ENCODE measurements at regions not wholly inside any gene's neighbourhood (a gene's known extent, or its start where the extent isn't known, plus 50 kb on each side); places are given as distances from the start of the nearest gene placed in this dataset.
"Not testable (repeated sequence)": the region's sequence is repeated elsewhere in the genome, so short reads cannot be mapped to it uniquely, and the experiment has no call there.

- intact Hi-C loops (cut with DNase I; ENCODE audit: low total_unique reads) (no loop called here), in situ Hi-C loops (cut with MboI; ENCODE audit: low pct_ligation_motif_present in 1 of 4, low pct_unique_long_range_greater_than_20kb in 1 of 4, low sequenced_read_pairs in 3 of 4) (no loop called here)
- Histone ChIP-seq H3K4me1 (no peaks in the 10 kb centered on the region), H3K4me3 (no peak overlapping the region), H3K27ac (no peak overlapping the region), H3K9me3 (no peaks in the 10 kb centered on the region), H3K27me3 (no peaks in the 10 kb centered on the region), H3K36me3 (no peaks in the 10 kb centered on the region)
- no peak for DNase-seq
- TF ChIP-seq EP300 (IDR thresholded peaks at IDR 0.05; ENCODE audit: low read depth) (no peak), POLR2A (IDR thresholded peaks at IDR 0.05) (no peak), CTCF (IDR thresholded peaks at IDR 0.05) (no peak), POLR2AphosphoS5 (IDR thresholded peaks at IDR 0.05) (no peak)
- whole genome bisulfite sequencing, 2 donors (ENCODE audit: low coverage in 1 of 2): 64 to 75% methylated on average over 4 of the region's 4 CpGs
These were observed 153.8 kb upstream of the IRAK1BP1 start for GRCh38 chr6:78713564-78713963.

GRCh38 chr6:78744144-78744543 is 123.2 kb upstream of the IRAK1BP1 start:
- H3K4me1 ChIP-seq: no peaks in the 10 kb centered on the region
- H3K27me3 ChIP-seq: no peaks in the 10 kb centered on the region
- no peak for DNase-seq
- no peak overlapping the region for H3K4me3 ChIP-seq
- H3K27ac ChIP-seq: no peak overlapping the region
- TF ChIP-seq CTCF (IDR thresholded peaks at IDR 0.05): no peak
- TF ChIP-seq POLR2AphosphoS5 (IDR thresholded peaks at IDR 0.05): no peak
- no peak for TF ChIP-seq EP300 (IDR thresholded peaks at IDR 0.05; ENCODE audit: low read depth)
- TF ChIP-seq POLR2A (IDR thresholded peaks at IDR 0.05): no peak
- H3K36me3 ChIP-seq: no peaks in the 10 kb centered on the region
- in situ Hi-C loops (cut with MboI; ENCODE audit: low pct_ligation_motif_present in 1 of 4, low pct_unique_long_range_greater_than_20kb in 1 of 4, low sequenced_read_pairs in 3 of 4): no loop called here
- intact Hi-C loops (cut with DNase I; ENCODE audit: low total_unique reads): no loop called here
- peaks cover 19% of the 10 kb centered on the region in 2 donors for H3K9me3 ChIP-seq

GRCh38 chr6:78746457-78746856 is 120.9 kb upstream of the IRAK1BP1 start:
- no peak for TF ChIP-seq EP300 (IDR thresholded peaks at IDR 0.05; ENCODE audit: low read depth)
- no peak for TF ChIP-seq CTCF (IDR thresholded peaks at IDR 0.05)
- no peak for TF ChIP-seq POLR2AphosphoS5 (IDR thresholded peaks at IDR 0.05)
- TF ChIP-seq POLR2A (IDR thresholded peaks at IDR 0.05): no peak
- Histone ChIP-seq H3K4me1 (no peaks in the 10 kb centered on the region), H3K36me3 (no peaks in the 10 kb centered on the region), H3K27ac (no peak overlapping the region), H3K9me3 (peaks cover 19% of the 10 kb centered on the region in 2 donors), H3K4me3 (no peak overlapping the region), H3K27me3 (no peaks in the 10 kb centered on the region)
- in situ Hi-C loops (cut with MboI; ENCODE audit: low pct_ligation_motif_present in 1 of 4, low pct_unique_long_range_greater_than_20kb in 1 of 4, low sequenced_read_pairs in 3 of 4): no loop called here
- intact Hi-C loops (cut with DNase I; ENCODE audit: low total_unique reads): no loop called here
- no peak for DNase-seq
- WGBS, 2 donors (ENCODE audit: low coverage in 1 of 2): 80 to 91% methylated on average over 2 of the region's 2 CpGs

GRCh38 chr6:78749326-78749725 is 118.0 kb upstream of the IRAK1BP1 start:
- no peak for DNase-seq
- intact Hi-C loops (cut with DNase I; ENCODE audit: low total_unique reads): no loop called here
- in situ Hi-C loops (cut with MboI; ENCODE audit: low pct_ligation_motif_present in 1 of 4, low pct_unique_long_range_greater_than_20kb in 1 of 4, low sequenced_read_pairs in 3 of 4): no loop called here
- H3K4me1 ChIP-seq: no peaks in the 10 kb centered on the region
- H3K36me3 ChIP-seq: no peaks in the 10 kb centered on the region
- TF ChIP-seq POLR2AphosphoS5 (IDR thresholded peaks at IDR 0.05) (no peak), CTCF (IDR thresholded peaks at IDR 0.05) (no peak), EP300 (IDR thresholded peaks at IDR 0.05; ENCODE audit: low read depth) (no peak), POLR2A (IDR thresholded peaks at IDR 0.05) (no peak)
- H3K27me3 ChIP-seq: no peaks in the 10 kb centered on the region
- peaks cover 13 to 14% of the 10 kb centered on the region in 2 donors for H3K9me3 ChIP-seq
- no peak overlapping the region for H3K27ac ChIP-seq
- no peak overlapping the region for H3K4me3 ChIP-seq

GRCh38 chr6:78758297-78758798 is 109.0 kb upstream of the IRAK1BP1 start:
- H3K36me3 ChIP-seq; intact Hi-C loops (cut with DNase I; ENCODE audit: low total_unique reads); in situ Hi-C loops (cut with MboI; ENCODE audit: low pct_ligation_motif_present in 1 of 4, low pct_unique_long_range_greater_than_20kb in 1 of 4, low sequenced_read_pairs in 3 of 4); H3K27me3 ChIP-seq; H3K4me1 ChIP-seq; DNase-seq; H3K9me3 ChIP-seq; H3K27ac ChIP-seq; H3K4me3 ChIP-seq: not testable (repeated sequence)
- 69 to 85% methylated on average over 8 to 13 of the region's 13 CpGs for WGBS, 2 donors (ENCODE audit: low coverage in 1 of 2)

All from transverse colon (tissue), 4 donors.